Panc1 (cell line): ENCODE measurements at regions not wholly inside any gene's neighbourhood (a gene's known extent, or its start where the extent isn't known, plus 50 kb on each side); places are given as distances from the start of the nearest gene placed in this dataset.

ENCODE experiments used
- CTCF ChIP-seq: fragments of 450-650 bp; IDR thresholded peaks from 2 replicates; pipeline ENCODE4 v1.5.1; 2017; ENCODE audit warnings: mild to moderate bottlenecking
- POLR2AphosphoS5 ChIP-seq: IDR thresholded peaks from 2 replicates; pipeline ENCODE4 v1.6.1; 2012; ENCODE audit warnings: mild to moderate bottlenecking, low read depth, low read length, moderate library complexity
- SIN3A ChIP-seq: IDR thresholded peaks from 2 replicates; pipeline ENCODE4 v1.6.1; 2012; ENCODE audit warnings: low read depth, mild to moderate bottlenecking, low read length, moderate library complexity, borderline replicate concordance; ENCODE audit not compliant: insufficient read depth
- TCF7L2 ChIP-seq: IDR thresholded peaks from 2 replicates; pipeline ENCODE4 v1.6.1; 2011; ENCODE audit warnings: mild to moderate bottlenecking, low read depth, low read length, inconsistent platforms

DNA sequence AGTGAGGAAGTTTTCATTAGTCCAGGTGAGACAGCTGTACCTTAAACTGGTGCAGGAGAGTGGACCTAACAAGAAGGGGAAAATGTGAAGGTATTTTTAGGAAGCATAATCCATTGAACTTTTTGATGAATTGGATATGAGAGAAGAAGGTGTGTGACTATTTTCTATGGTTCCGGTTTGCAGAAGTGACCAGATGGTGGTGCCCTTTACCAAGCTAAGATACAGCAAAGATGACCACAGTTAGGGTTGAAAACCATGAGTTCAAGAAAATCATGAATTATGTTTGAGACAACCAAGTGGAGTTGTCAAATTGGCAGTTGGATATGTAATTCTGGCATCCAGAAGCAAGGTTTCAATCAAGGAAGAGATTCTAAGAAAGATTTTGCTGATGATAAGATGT lies 61.9 kb upstream of the NRSN1 start:
- TF ChIP-seq CTCF (peak; percentile 26; the same call in 1 of the 2 replicates), TCF7L2 (no peak), POLR2AphosphoS5 (no peak), SIN3A (no peak)
